ENCODE measurements at regions not wholly inside any gene's neighbourhood (a gene's known extent, or its start where the extent isn't known, plus 50 kb on each side); places are given as distances from the start of the nearest gene placed in this dataset.

- no peak for TF ChIP-seq EZH2 (IDR thresholded peaks at IDR 0.05; ENCODE audit: low read depth)
- no peak for TF ChIP-seq CTCF (conservative IDR thresholded peaks at IDR 0.05)
- CTCF ChIA-PET, result no interaction called here
- intact Hi-C loops (cut with micrococcal nuclease; ENCODE audit: unreplicated experiment), result no loop called here
- no peak overlapping the region for H3K4me2 ChIP-seq
- no peaks in the 10 kb centered on the region for H3K79me2 ChIP-seq (ENCODE audit: low read depth)
- H3K4me1 ChIP-seq (replicated peaks; ENCODE audit: insufficient read depth), result no peaks in the 10 kb centered on the region
- H3K27ac ChIP-seq, result no peak overlapping the region
- no peaks in the 10 kb centered on the region for H4K20me1 ChIP-seq (ENCODE audit: insufficient read depth)
- H3F3A ChIP-seq (ENCODE audit: insufficient read depth, low read depth), result no peaks in the 10 kb centered on the region
- no peak overlapping the region for H3K4me3 ChIP-seq
- H3K36me3 ChIP-seq (ENCODE audit: low read depth), result no peaks in the 10 kb centered on the region
- H2AFZ ChIP-seq, result no peak overlapping the region
- no TSS peak for BruUV-seq (replicated peaks)
- DNase-seq, result no peak
- no peaks in the 10 kb centered on the region for H3K9me2 ChIP-seq (ENCODE audit: insufficient read depth)
- no peaks in the 10 kb centered on the region for H3K27me3 ChIP-seq (ENCODE audit: insufficient read depth, low read depth)
- POLR2A ChIA-PET (ENCODE audit: unreplicated experiment), result no interaction called here
- no peaks in the 10 kb centered on the region for H3K9me3 ChIP-seq (ENCODE audit: insufficient read depth, low read depth)
Observed at GRCh38 chr7:111638078-111638477, 75.8 kb upstream of the IMMP2L start.

GRCh38 chr7:111633878-111634277 lies 71.6 kb upstream of the IMMP2L start:
- POLR2A ChIA-PET (ENCODE audit: unreplicated experiment), result no interaction called here
- CTCF ChIA-PET, result interaction anchor here (0.5 kb wide), 1 partner anchor 31 kb away, joined by 9 read pairs; no protein-coding TSS in a partner anchor
- no peaks in the 10 kb centered on the region for H3K36me3 ChIP-seq (ENCODE audit: low read depth)
- intact Hi-C loops (cut with micrococcal nuclease; ENCODE audit: unreplicated experiment), result no loop called here
- no peaks in the 10 kb centered on the region for H3K4me1 ChIP-seq (replicated peaks; ENCODE audit: insufficient read depth)
- TF ChIP-seq EZH2 (IDR thresholded peaks at IDR 0.05; ENCODE audit: low read depth) (no peak), CTCF (conservative IDR thresholded peaks at IDR 0.05) (no peak)
- DNase-seq, result no peak
- no peaks in the 10 kb centered on the region for H4K20me1 ChIP-seq (ENCODE audit: insufficient read depth)
- no peak overlapping the region for H3K4me2 ChIP-seq
- no peaks in the 10 kb centered on the region for H3K9me3 ChIP-seq (ENCODE audit: insufficient read depth, low read depth)
- no TSS peak for BruUV-seq (replicated peaks)
- no peak overlapping the region for H3K4me3 ChIP-seq
- no peaks in the 10 kb centered on the region for H3F3A ChIP-seq (ENCODE audit: insufficient read depth, low read depth)
- no peaks in the 10 kb centered on the region for H3K79me2 ChIP-seq (ENCODE audit: low read depth)
- H3K27ac ChIP-seq, result no peak overlapping the region
- no peaks in the 10 kb centered on the region for H3K27me3 ChIP-seq (ENCODE audit: insufficient read depth, low read depth)
- no peaks in the 10 kb centered on the region for H3K9me2 ChIP-seq (ENCODE audit: insufficient read depth)
- H2AFZ ChIP-seq, result no peak overlapping the region

GRCh38 chr7:111630862-111631261 lies 68.6 kb upstream of the IMMP2L start:
- intact Hi-C loops (cut with micrococcal nuclease; ENCODE audit: unreplicated experiment), result no loop called here
- Histone ChIP-seq H4K20me1 (ENCODE audit: insufficient read depth) (no peaks in the 10 kb centered on the region), H3K27me3 (ENCODE audit: insufficient read depth, low read depth) (no peaks in the 10 kb centered on the region), H3K9me3 (ENCODE audit: insufficient read depth, low read depth) (no peaks in the 10 kb centered on the region), H3K9me2 (ENCODE audit: insufficient read depth) (no peaks in the 10 kb centered on the region), H3K36me3 (ENCODE audit: low read depth) (no peaks in the 10 kb centered on the region), H3K4me1 (replicated peaks; ENCODE audit: insufficient read depth) (no peaks in the 10 kb centered on the region), H3K4me2 (no peak overlapping the region), H3K79me2 (ENCODE audit: low read depth) (no peaks in the 10 kb centered on the region), H2AFZ (no peak overlapping the region), H3K4me3 (no peak overlapping the region), H3K27ac (no peak overlapping the region), H3F3A (ENCODE audit: insufficient read depth, low read depth) (no peaks in the 10 kb centered on the region)
- no peak for TF ChIP-seq CTCF (conservative IDR thresholded peaks at IDR 0.05)
- no peak for TF ChIP-seq EZH2 (IDR thresholded peaks at IDR 0.05; ENCODE audit: low read depth)
- DNase-seq, result no peak
- no TSS peak for BruUV-seq (replicated peaks)
- CTCF ChIA-PET, result no interaction called here
- POLR2A ChIA-PET (ENCODE audit: unreplicated experiment), result no interaction called here

All from PC-9 (cell line).